Gastroesophageal sphincter (tissue), 3 donors: ENCODE measurements at regions not wholly inside any gene's neighbourhood (a gene's known extent, or its start where the extent isn't known, plus 50 kb on each side); places are given as distances from the start of the nearest gene placed in this dataset.

Experiments used
- POLR2A ChIP-seq, 2 donors: fragments of 450-650 bp; IDR thresholded peaks; one replicate each; pipeline ENCODE4 v1.6.1; 2017; ENCODE audit warnings: antibody characterized with exemption in 2 of 2, mild to moderate bottlenecking in 2 of 2, moderate library complexity in 1 of 2
- TF ChIP-seq, protein P1 (sequence below), 4 experiments: fragments of 200-600 bp in 2 of 4; fragments of 450-650 bp in 2 of 4; sonication (generic) in 1 of 4; IDR thresholded peaks; one replicate each; pipeline ENCODE4 v1.5.1; 2017 to 2019; ENCODE audit warnings: antibody characterized with exemption in 4 of 4, mild to moderate bottlenecking in 2 of 4, moderate library complexity in 2 of 4

- TF ChIP-seq POLR2A (IDR thresholded peaks at IDR 0.05) = no peak
- TF ChIP-seq, protein P1, sequence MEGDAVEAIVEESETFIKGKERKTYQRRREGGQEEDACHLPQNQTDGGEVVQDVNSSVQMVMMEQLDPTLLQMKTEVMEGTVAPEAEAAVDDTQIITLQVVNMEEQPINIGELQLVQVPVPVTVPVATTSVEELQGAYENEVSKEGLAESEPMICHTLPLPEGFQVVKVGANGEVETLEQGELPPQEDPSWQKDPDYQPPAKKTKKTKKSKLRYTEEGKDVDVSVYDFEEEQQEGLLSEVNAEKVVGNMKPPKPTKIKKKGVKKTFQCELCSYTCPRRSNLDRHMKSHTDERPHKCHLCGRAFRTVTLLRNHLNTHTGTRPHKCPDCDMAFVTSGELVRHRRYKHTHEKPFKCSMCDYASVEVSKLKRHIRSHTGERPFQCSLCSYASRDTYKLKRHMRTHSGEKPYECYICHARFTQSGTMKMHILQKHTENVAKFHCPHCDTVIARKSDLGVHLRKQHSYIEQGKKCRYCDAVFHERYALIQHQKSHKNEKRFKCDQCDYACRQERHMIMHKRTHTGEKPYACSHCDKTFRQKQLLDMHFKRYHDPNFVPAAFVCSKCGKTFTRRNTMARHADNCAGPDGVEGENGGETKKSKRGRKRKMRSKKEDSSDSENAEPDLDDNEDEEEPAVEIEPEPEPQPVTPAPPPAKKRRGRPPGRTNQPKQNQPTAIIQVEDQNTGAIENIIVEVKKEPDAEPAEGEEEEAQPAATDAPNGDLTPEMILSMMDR (IDR thresholded peaks at IDR 0.05) = no peak
Observed at GRCh38 chr3:16811950-16812349, 72.8 kb upstream of the PLCL2 start.
